ENCODE measurements at regions not wholly inside any gene's neighbourhood (a gene's known extent, or its start where the extent isn't known, plus 50 kb on each side); places are given as distances from the start of the nearest gene placed in this dataset.

- Histone ChIP-seq H3K27me3 (ENCODE audit: control insufficient read depth in 1 of 2, insufficient read depth in 2 of 2, low read length in 2 of 2) (no peaks in the 10 kb centered on the region), H3K9ac (ENCODE audit: low read length in 2 of 2) (no peak overlapping the region), H3K4me3 (ENCODE audit: low read length in 2 of 2) (no peak overlapping the region), H3K27ac (ENCODE audit: low read length) (no peak overlapping the region), H3K36me3 (ENCODE audit: control insufficient read depth in 2 of 2, insufficient read depth in 2 of 2, low read length in 2 of 2) (no peaks in the 10 kb centered on the region), H3K9me3 (ENCODE audit: control insufficient read depth in 2 of 2, low read length in 2 of 2) (no peaks in the 10 kb centered on the region), H3K4me1 (ENCODE audit: control insufficient read depth, insufficient read depth, low read length) (no peaks in the 10 kb centered on the region)
Observed at GRCh38 chr2:83650161-83650560, 808.9 kb downstream of the SUCLG1 start.

- Histone ChIP-seq H3K4me3 (ENCODE audit: low read length in 2 of 2) (no peak overlapping the region), H3K4me1 (ENCODE audit: control insufficient read depth, insufficient read depth, low read length) (no peaks in the 10 kb centered on the region), H3K9me3 (ENCODE audit: control insufficient read depth in 2 of 2, low read length in 2 of 2) (no peaks in the 10 kb centered on the region), H3K27me3 (ENCODE audit: control insufficient read depth in 1 of 2, insufficient read depth in 2 of 2, low read length in 2 of 2) (no peaks in the 10 kb centered on the region), H3K9ac (ENCODE audit: low read length in 2 of 2) (no peak overlapping the region), H3K27ac (ENCODE audit: low read length) (no peak overlapping the region), H3K36me3 (ENCODE audit: control insufficient read depth in 2 of 2, insufficient read depth in 2 of 2, low read length in 2 of 2) (no peaks in the 10 kb centered on the region)
Observed at GRCh38 chr2:83640506-83640905, 818.6 kb downstream of the SUCLG1 start.

- Histone ChIP-seq H3K36me3 (ENCODE audit: control insufficient read depth in 2 of 2, insufficient read depth in 2 of 2, low read length in 2 of 2) (no peaks in the 10 kb centered on the region), H3K4me3 (ENCODE audit: low read length in 2 of 2) (no peak overlapping the region), H3K4me1 (ENCODE audit: control insufficient read depth, insufficient read depth, low read length) (no peaks in the 10 kb centered on the region), H3K27ac (ENCODE audit: low read length) (no peak overlapping the region), H3K9me3 (ENCODE audit: control insufficient read depth in 2 of 2, low read length in 2 of 2) (no peaks in the 10 kb centered on the region), H3K9ac (ENCODE audit: low read length in 2 of 2) (no peak overlapping the region), H3K27me3 (ENCODE audit: control insufficient read depth in 1 of 2, insufficient read depth in 2 of 2, low read length in 2 of 2) (no peaks in the 10 kb centered on the region)
Observed at GRCh38 chr2:83633423-83633822, 825.7 kb downstream of the SUCLG1 start.

GRCh38 chr2:83630351-83630750, 828.7 kb downstream of the SUCLG1 start:
- no peaks in the 10 kb centered on the region for H3K36me3 ChIP-seq (ENCODE audit: control insufficient read depth in 2 of 2, insufficient read depth in 2 of 2, low read length in 2 of 2)
- H3K27me3 ChIP-seq (ENCODE audit: control insufficient read depth in 1 of 2, insufficient read depth in 2 of 2, low read length in 2 of 2): no peaks in the 10 kb centered on the region
- no peak overlapping the region for H3K9ac ChIP-seq (ENCODE audit: low read length in 2 of 2)
- no peaks in the 10 kb centered on the region for H3K9me3 ChIP-seq (ENCODE audit: control insufficient read depth in 2 of 2, low read length in 2 of 2)
- H3K4me1 ChIP-seq (ENCODE audit: control insufficient read depth, insufficient read depth, low read length): no peaks in the 10 kb centered on the region
- H3K4me3 ChIP-seq (ENCODE audit: low read length in 2 of 2): no peak overlapping the region
- H3K27ac ChIP-seq (ENCODE audit: low read length): no peak overlapping the region

GRCh38 chr2:83615511-83615910, 843.6 kb downstream of the SUCLG1 start:
- Histone ChIP-seq H3K27me3 (ENCODE audit: control insufficient read depth in 1 of 2, insufficient read depth in 2 of 2, low read length in 2 of 2) (no peaks in the 10 kb centered on the region), H3K4me3 (ENCODE audit: low read length in 2 of 2) (no peak overlapping the region), H3K9ac (ENCODE audit: low read length in 2 of 2) (no peak overlapping the region), H3K4me1 (ENCODE audit: control insufficient read depth, insufficient read depth, low read length) (no peaks in the 10 kb centered on the region), H3K9me3 (ENCODE audit: control insufficient read depth in 2 of 2, low read length in 2 of 2) (no peaks in the 10 kb centered on the region), H3K36me3 (ENCODE audit: control insufficient read depth in 2 of 2, insufficient read depth in 2 of 2, low read length in 2 of 2) (no peaks in the 10 kb centered on the region), H3K27ac (ENCODE audit: low read length) (no peak overlapping the region)

GRCh38 chr2:83613178-83613577, 845.9 kb downstream of the SUCLG1 start:
- no peaks in the 10 kb centered on the region for H3K9me3 ChIP-seq (ENCODE audit: control insufficient read depth in 2 of 2, low read length in 2 of 2)
- H3K4me3 ChIP-seq (ENCODE audit: low read length in 2 of 2): no peak overlapping the region
- H3K9ac ChIP-seq (ENCODE audit: low read length in 2 of 2): no peak overlapping the region
- no peak overlapping the region for H3K27ac ChIP-seq (ENCODE audit: low read length)
- H3K36me3 ChIP-seq (ENCODE audit: control insufficient read depth in 2 of 2, insufficient read depth in 2 of 2, low read length in 2 of 2): no peaks in the 10 kb centered on the region
- H3K27me3 ChIP-seq (ENCODE audit: control insufficient read depth in 1 of 2, insufficient read depth in 2 of 2, low read length in 2 of 2): no peaks in the 10 kb centered on the region
- no peaks in the 10 kb centered on the region for H3K4me1 ChIP-seq (ENCODE audit: control insufficient read depth, insufficient read depth, low read length)

- no peak overlapping the region for H3K9ac ChIP-seq (ENCODE audit: low read length in 2 of 2)
- no peaks in the 10 kb centered on the region for H3K4me1 ChIP-seq (ENCODE audit: control insufficient read depth, insufficient read depth, low read length)
- H3K36me3 ChIP-seq (ENCODE audit: control insufficient read depth in 2 of 2, insufficient read depth in 2 of 2, low read length in 2 of 2): no peaks in the 10 kb centered on the region
- H3K9me3 ChIP-seq (ENCODE audit: control insufficient read depth in 2 of 2, low read length in 2 of 2): no peaks in the 10 kb centered on the region
- no peak overlapping the region for H3K27ac ChIP-seq (ENCODE audit: low read length)
- no peaks in the 10 kb centered on the region for H3K27me3 ChIP-seq (ENCODE audit: control insufficient read depth in 1 of 2, insufficient read depth in 2 of 2, low read length in 2 of 2)
- no peak overlapping the region for H3K4me3 ChIP-seq (ENCODE audit: low read length in 2 of 2)
Observed at GRCh38 chr2:83602753-83603152, 856.3 kb downstream of the SUCLG1 start.

GRCh38 chr2:83596592-83597282, 862.3 kb downstream of the SUCLG1 start:
- H3K36me3 ChIP-seq (ENCODE audit: control insufficient read depth in 2 of 2, insufficient read depth in 2 of 2, low read length in 2 of 2): no peaks in the 10 kb centered on the region
- no peaks in the 10 kb centered on the region for H3K4me1 ChIP-seq (ENCODE audit: control insufficient read depth, insufficient read depth, low read length)
- H3K27me3 ChIP-seq (ENCODE audit: control insufficient read depth in 1 of 2, insufficient read depth in 2 of 2, low read length in 2 of 2): no peaks in the 10 kb centered on the region
- H3K27ac ChIP-seq (ENCODE audit: low read length): no peak overlapping the region
- no peak overlapping the region for H3K9ac ChIP-seq (ENCODE audit: low read length in 2 of 2)
- no peaks in the 10 kb centered on the region for H3K9me3 ChIP-seq (ENCODE audit: control insufficient read depth in 2 of 2, low read length in 2 of 2)
- no peak overlapping the region for H3K4me3 ChIP-seq (ENCODE audit: low read length in 2 of 2)

- no peaks in the 10 kb centered on the region for H3K36me3 ChIP-seq (ENCODE audit: control insufficient read depth in 2 of 2, insufficient read depth in 2 of 2, low read length in 2 of 2)
- H3K9ac ChIP-seq (ENCODE audit: low read length in 2 of 2): no peak overlapping the region
- H3K27ac ChIP-seq (ENCODE audit: low read length): no peak overlapping the region
- H3K4me1 ChIP-seq (ENCODE audit: control insufficient read depth, insufficient read depth, low read length): no peaks in the 10 kb centered on the region
- no peak overlapping the region for H3K4me3 ChIP-seq (ENCODE audit: low read length in 2 of 2)
- H3K27me3 ChIP-seq (ENCODE audit: control insufficient read depth in 1 of 2, insufficient read depth in 2 of 2, low read length in 2 of 2): no peaks in the 10 kb centered on the region
- H3K9me3 ChIP-seq (ENCODE audit: control insufficient read depth in 2 of 2, low read length in 2 of 2): no peaks in the 10 kb centered on the region
Observed at GRCh38 chr2:83595926-83596325, 863.2 kb downstream of the SUCLG1 start.

GRCh38 chr2:83595121-83595690, 863.9 kb downstream of the SUCLG1 start:
- Histone ChIP-seq H3K9me3 (ENCODE audit: control insufficient read depth in 2 of 2, low read length in 2 of 2) (no peaks in the 10 kb centered on the region), H3K36me3 (ENCODE audit: control insufficient read depth in 2 of 2, insufficient read depth in 2 of 2, low read length in 2 of 2) (no peaks in the 10 kb centered on the region), H3K27me3 (ENCODE audit: control insufficient read depth in 1 of 2, insufficient read depth in 2 of 2, low read length in 2 of 2) (no peaks in the 10 kb centered on the region), H3K4me3 (ENCODE audit: low read length in 2 of 2) (no peak overlapping the region), H3K9ac (ENCODE audit: low read length in 2 of 2) (no peak overlapping the region), H3K4me1 (ENCODE audit: control insufficient read depth, insufficient read depth, low read length) (no peaks in the 10 kb centered on the region), H3K27ac (ENCODE audit: low read length) (no peak overlapping the region)

Measured in stomach smooth muscle (tissue), 2 donors.